ENCODE measurements at regions not wholly inside any gene's neighbourhood (a gene's known extent, or its start where the extent isn't known, plus 50 kb on each side); places are given as distances from the start of the nearest gene placed in this dataset.

- TF ChIP-seq CTCF (IDR thresholded peaks at IDR 0.05; ENCODE audit: low read length), result no peak
- TF ChIP-seq EZH2 (optimal IDR thresholded peaks at IDR 0.05; ENCODE audit: low read depth, low read length), result no peak
- no peak for TF ChIP-seq EZH2phosphoT487 (IDR thresholded peaks at IDR 0.05; ENCODE audit: low read length)
Measured at GRCh38 chr5:99901972-99902371, 633.2 kb upstream of the FAM174A start.

Data from MM.1S (cell line).